Nucleus accumbens (tissue), 56 donors: ENCODE measurements at regions not wholly inside any gene's neighbourhood (a gene's known extent, or its start where the extent isn't known, plus 50 kb on each side); places are given as distances from the start of the nearest gene placed in this dataset.

ENCODE experiments used
- DNase-seq, 56 donors: peaks; one replicate each; lab custom pipeline; 2025; lab: John Stamatoyannopoulos, UW

GRCh38 chr11:26021017-26021416, 310.9 kb upstream of the ANO3 start:
- DNase-seq, result no peak

- DNase-seq, result no peak
Observed at GRCh38 chr11:26023057-26023456, 308.9 kb upstream of the ANO3 start.

- no peak for DNase-seq
Observed at GRCh38 chr11:26025676-26026075, 306.3 kb upstream of the ANO3 start.

- DNase-seq, result no peak
Observed at GRCh38 chr11:26026078-26026477, 305.9 kb upstream of the ANO3 start.

GRCh38 chr11:26027887-26028286, 304.0 kb upstream of the ANO3 start:
- DNase-seq, result no peak

GRCh38 chr11:26028393-26028911, 303.5 kb upstream of the ANO3 start:
- DNase-seq, result no peak

GRCh38 chr11:26030399-26030798, 301.5 kb upstream of the ANO3 start:
- DNase-seq, result no peak

- DNase-seq, result no peak
Observed at GRCh38 chr11:26032241-26032640, 299.7 kb upstream of the ANO3 start.

- no peak for DNase-seq
Observed at GRCh38 chr11:26035696-26036095, 296.2 kb upstream of the ANO3 start.

GRCh38 chr11:26037716-26038115, 294.2 kb upstream of the ANO3 start:
- DNase-seq, result no peak

- no peak for DNase-seq
Observed at GRCh38 chr11:26040339-26040738, 291.6 kb upstream of the ANO3 start.

- no peak for DNase-seq
Observed at GRCh38 chr11:26042113-26042512, 289.8 kb upstream of the ANO3 start.

- no peak for DNase-seq
Observed at GRCh38 chr11:26043665-26044064, 288.3 kb upstream of the ANO3 start.

GRCh38 chr11:26044389-26044788, 287.5 kb upstream of the ANO3 start:
- no peak for DNase-seq

GRCh38 chr11:26045082-26045481, 286.8 kb upstream of the ANO3 start:
- no peak for DNase-seq

- no peak for DNase-seq
Observed at GRCh38 chr11:26048271-26048670, 283.7 kb upstream of the ANO3 start.

- no peak for DNase-seq
Observed at GRCh38 chr11:26053966-26054365, 278.0 kb upstream of the ANO3 start.

GRCh38 chr11:26062660-26063059, 269.3 kb upstream of the ANO3 start:
- DNase-seq, result no peak

- DNase-seq, result no peak
Observed at GRCh38 chr11:26063915-26064314, 268.0 kb upstream of the ANO3 start.

- DNase-seq, result no peak
Observed at GRCh38 chr11:26065944-26066343, 266.0 kb upstream of the ANO3 start.

GRCh38 chr11:26070714-26071380, 261.1 kb upstream of the ANO3 start:
- no peak for DNase-seq

GRCh38 chr11:26072614-26073153, 259.2 kb upstream of the ANO3 start:
- DNase-seq, result no peak

- no peak for DNase-seq
Observed at GRCh38 chr11:26073646-26074045, 258.3 kb upstream of the ANO3 start.
